NCI-H345 (cell line): ENCODE measurements at regions not wholly inside any gene's neighbourhood (a gene's known extent, or its start where the extent isn't known, plus 50 kb on each side); places are given as distances from the start of the nearest gene placed in this dataset.

ENCODE experiments used
- DNase-seq: peaks from one replicate; lab custom pipeline; 2025; lab: John Stamatoyannopoulos, UW

- DNase-seq: no peak
These were observed 681.2 kb upstream of the GRM7 start for GRCh38 chr3:6179761-6180160.

- no peak for DNase-seq
These were observed 680.7 kb upstream of the GRM7 start for GRCh38 chr3:6180171-6180570.

GRCh38 chr3:6182476-6182875 lies 678.4 kb upstream of the GRM7 start:
- no peak for DNase-seq

GRCh38 chr3:6182909-6183308 lies 678.0 kb upstream of the GRM7 start:
- DNase-seq: no peak

- no peak for DNase-seq
These were observed 671.5 kb upstream of the GRM7 start for GRCh38 chr3:6189384-6189783.

- DNase-seq: no peak
These were observed 656.0 kb upstream of the GRM7 start for GRCh38 chr3:6204891-6205290.

GRCh38 chr3:6216135-6217026 lies 644.5 kb upstream of the GRM7 start:
- peak; percentile 39 for DNase-seq

GRCh38 chr3:6220447-6220846 lies 640.5 kb upstream of the GRM7 start:
- DNase-seq: no peak

GRCh38 chr3:6222069-6222468 lies 638.8 kb upstream of the GRM7 start:
- DNase-seq: no peak

GRCh38 chr3:6223572-6223971 lies 637.3 kb upstream of the GRM7 start:
- DNase-seq: no peak

GRCh38 chr3:6228958-6229683 lies 631.8 kb upstream of the GRM7 start:
- no peak for DNase-seq

GRCh38 chr3:6229778-6230410 lies 631.0 kb upstream of the GRM7 start:
- no peak for DNase-seq

GRCh38 chr3:6242104-6242503 lies 618.8 kb upstream of the GRM7 start:
- DNase-seq: no peak

- DNase-seq: no peak
These were observed 612.4 kb upstream of the GRM7 start for GRCh38 chr3:6248528-6248927.

- no peak for DNase-seq
These were observed 611.2 kb upstream of the GRM7 start for GRCh38 chr3:6249679-6250078.

GRCh38 chr3:6250167-6250566 lies 610.7 kb upstream of the GRM7 start:
- no peak for DNase-seq

- DNase-seq: no peak
These were observed 609.1 kb upstream of the GRM7 start for GRCh38 chr3:6251612-6252400.

- no peak for DNase-seq
These were observed 606.4 kb upstream of the GRM7 start for GRCh38 chr3:6254490-6254889.

GRCh38 chr3:6255229-6255628 lies 605.7 kb upstream of the GRM7 start:
- no peak for DNase-seq

- DNase-seq: no peak
These were observed 600.2 kb upstream of the GRM7 start for GRCh38 chr3:6260551-6261191.

GRCh38 chr3:6262010-6262409 lies 598.9 kb upstream of the GRM7 start:
- DNase-seq: peak; percentile 77

GRCh38 chr3:6264036-6264435 lies 596.9 kb upstream of the GRM7 start:
- no peak for DNase-seq
